H1 (cell line): ENCODE measurements at regions not wholly inside any gene's neighbourhood (a gene's known extent, or its start where the extent isn't known, plus 50 kb on each side); places are given as distances from the start of the nearest gene placed in this dataset.
A peak's percentile ranks its signal among the peaks of the same experiment; 100 is the strongest.
"Not testable (repeated sequence)": the region's sequence is repeated elsewhere in the genome, so short reads cannot be mapped to it uniquely, and the experiment has no call there.

Source experiments
- CTBP2 ChIP-seq: IDR thresholded peaks from 2 replicates; pipeline ENCODE4 v1.7.0; 2011; ENCODE audit warnings: borderline replicate concordance, mild to moderate bottlenecking, moderate library complexity, mixed read lengths, low read length; ENCODE audit not compliant: insufficient read depth, insufficient read length
- CTCF ChIP-seq, 3 experiments: IDR thresholded peaks; 1 replicate in 2 of 3; 2 replicates in 1 of 3; pipeline versions ENCODE4 v1.5.1 to v1.6.1; 2011; ENCODE audit warnings: low read length in 3 of 3, mild to moderate bottlenecking in 3 of 3, inconsistent platforms in 2 of 3, low read depth in 1 of 3, moderate library complexity in 1 of 3; ENCODE audit not compliant: insufficient read depth in 1 of 3; ENCODE audit errors: control extremely low read depth in 1 of 3
- EZH2 ChIP-seq: fragments of 200-600 bp; sonication (generic); IDR thresholded peaks from 2 replicates; pipeline ENCODE4 v1.7.1; 2012; ENCODE audit warnings: low read depth, mild to moderate bottlenecking, moderate library complexity, low read length, inconsistent platforms; ENCODE audit not compliant: severe bottlenecking
- FOSL1 ChIP-seq: IDR thresholded peaks from 2 replicates; pipeline ENCODE4 v1.6.1; 2011; ENCODE audit warnings: mild to moderate bottlenecking, low read depth, low read length, moderate library complexity; ENCODE audit not compliant: insufficient read depth
- GABPA ChIP-seq: IDR thresholded peaks from 2 replicates; pipeline ENCODE4 v1.6.1; 2011; ENCODE audit warnings: mild to moderate bottlenecking, low read length, moderate library complexity, borderline replicate concordance; ENCODE audit not compliant: insufficient read depth
- POLR2A ChIP-seq, 2 experiments: IDR thresholded peaks; 1 replicate in 1 of 2; 2 replicates in 1 of 2; pipeline ENCODE4 v1.6.1; 2011; ENCODE audit warnings: low read depth in 2 of 2, low read length in 2 of 2, mild to moderate bottlenecking in 2 of 2; ENCODE audit errors: control extremely low read depth in 1 of 2
- RAD21 ChIP-seq, 2 experiments: IDR thresholded peaks in 1 of 2; conservative IDR thresholded peaks in 1 of 2; 2 replicates each; pipeline ENCODE4 v1.6.1; 2011; ENCODE audit warnings: low read depth in 2 of 2, low read length in 2 of 2, improper control_type of control experiment in 1 of 2, inconsistent platforms in 1 of 2, mild to moderate bottlenecking in 1 of 2, moderate library complexity in 1 of 2
- SP1 ChIP-seq: IDR thresholded peaks from 2 replicates; pipeline ENCODE4 v1.6.1; 2011; ENCODE audit warnings: low read depth, low read length
- TCF12 ChIP-seq: IDR thresholded peaks from 2 replicates; pipeline ENCODE4 v1.6.1; 2011; ENCODE audit warnings: low read depth, mild to moderate bottlenecking, low read length

GRCh38 chr6:27146456-27146705, 101.1 kb upstream of the PRSS16 start:
- not testable (repeated sequence) for TF ChIP-seq CTCF (IDR thresholded peaks at IDR 0.05; ENCODE audit: control extremely low read depth in 1 of 3, insufficient read depth in 1 of 3, low read depth in 1 of 3, low read length in 3 of 3); RAD21 (IDR thresholded peaks at IDR 0.05 in 1 of 2, conservative IDR thresholded peaks at IDR 0.05 in 1 of 2; ENCODE audit: low read depth in 2 of 2, low read length in 2 of 2); CTBP2; EZH2; SP1; GABPA; FOSL1; TCF12
- TF ChIP-seq POLR2A (IDR thresholded peaks at IDR 0.05; ENCODE audit: control extremely low read depth in 1 of 2, low read depth in 2 of 2, low read length in 2 of 2), result peak in 1 of 2 experiments; percentile 71; a peak in 2 of 3 replicates
